GM21717 (cell line): ENCODE measurements at regions not wholly inside any gene's neighbourhood (a gene's known extent, or its start where the extent isn't known, plus 50 kb on each side); places are given as distances from the start of the nearest gene placed in this dataset.
"Not testable (repeated sequence)": the region's sequence is repeated elsewhere in the genome, so short reads cannot be mapped to it uniquely, and the experiment has no call there.

Experiments used
- ATAC-seq: cut with Tn5 transposase; IDR thresholded peaks from one replicate; pipeline ENCODE4 v1.9.1; 2021; ENCODE audit warnings: mild to moderate bottlenecking, moderate library complexity; ENCODE audit not compliant: unreplicated experiment

DNA sequence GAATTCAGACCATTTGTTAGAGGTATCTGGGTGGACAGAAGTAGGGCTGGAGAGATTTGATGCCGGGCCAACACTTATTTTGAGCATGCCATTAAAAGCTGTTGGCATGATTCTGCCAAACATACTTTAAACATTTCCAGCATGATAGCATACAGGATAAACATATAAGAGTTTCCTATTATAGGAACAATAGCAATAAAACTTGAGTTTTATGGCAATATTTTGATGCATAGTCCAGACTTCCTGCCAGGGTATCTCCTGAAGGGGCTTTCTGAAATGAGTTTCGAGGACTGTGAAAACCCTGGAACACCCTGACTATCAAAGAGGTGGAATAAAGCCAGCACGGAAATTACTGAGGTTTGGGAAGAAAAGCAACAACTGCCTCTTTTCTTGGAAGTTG lies 1398.0 kb upstream of the NXPH2 start:
- no peak for ATAC-seq

DNA sequence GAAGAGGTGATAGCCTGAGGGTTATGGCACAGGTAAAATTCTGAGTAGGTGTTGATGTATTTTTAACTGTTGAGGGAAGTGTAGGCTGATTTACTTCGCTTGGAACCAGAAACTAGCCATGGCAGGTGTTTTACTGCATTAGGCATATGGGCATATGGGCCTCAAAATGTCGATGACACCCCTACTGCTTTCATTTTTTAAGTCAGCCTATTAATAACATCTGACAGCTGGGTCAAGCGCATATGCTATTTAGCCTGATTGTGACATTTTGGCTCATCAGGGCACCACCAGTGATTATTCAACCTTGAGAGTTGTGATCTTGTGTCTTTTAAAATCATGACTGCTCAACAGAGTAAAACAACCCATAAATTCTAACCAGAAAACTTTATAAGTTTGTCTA lies 1396.9 kb upstream of the NXPH2 start:
- ATAC-seq = no peak

DNA sequence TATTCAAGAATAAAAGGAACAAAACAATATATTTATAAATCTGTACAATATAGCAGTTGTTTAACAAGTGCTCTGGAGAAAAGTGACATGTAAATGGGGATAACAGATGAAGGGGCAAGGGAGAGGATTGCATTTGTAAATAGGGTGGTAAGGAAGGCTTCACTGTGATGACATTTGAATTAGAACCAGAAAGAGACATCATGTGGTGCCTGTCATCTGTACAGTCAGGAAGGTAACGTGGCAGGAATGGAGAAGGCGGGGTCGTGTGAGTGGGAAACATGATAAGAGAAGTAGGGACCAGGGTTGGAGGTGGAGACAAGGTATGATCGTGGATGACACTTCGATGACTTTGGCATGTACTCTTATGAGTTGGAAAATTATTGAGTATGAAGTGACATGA lies 1393.6 kb upstream of the NXPH2 start:
- no peak for ATAC-seq

DNA sequence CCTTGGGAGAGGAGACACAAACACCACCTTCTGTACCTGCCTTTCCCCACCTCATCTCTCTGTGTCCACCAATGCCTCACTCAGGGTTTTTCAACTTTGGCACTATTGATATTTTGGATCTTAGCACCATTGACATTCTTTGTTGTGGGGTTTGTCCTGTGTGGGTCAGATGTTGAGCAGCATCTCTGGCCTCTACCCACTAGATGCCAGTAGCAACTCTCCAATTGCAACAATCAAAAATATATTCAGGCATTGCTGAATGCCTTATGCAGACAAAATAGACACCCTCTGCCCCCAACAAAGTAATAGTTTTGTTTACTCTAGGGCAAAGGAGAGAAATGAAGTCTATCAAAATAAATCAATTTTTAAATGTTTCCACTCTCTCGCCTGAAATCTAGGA lies 1384.3 kb upstream of the NXPH2 start:
- no peak for ATAC-seq

DNA sequence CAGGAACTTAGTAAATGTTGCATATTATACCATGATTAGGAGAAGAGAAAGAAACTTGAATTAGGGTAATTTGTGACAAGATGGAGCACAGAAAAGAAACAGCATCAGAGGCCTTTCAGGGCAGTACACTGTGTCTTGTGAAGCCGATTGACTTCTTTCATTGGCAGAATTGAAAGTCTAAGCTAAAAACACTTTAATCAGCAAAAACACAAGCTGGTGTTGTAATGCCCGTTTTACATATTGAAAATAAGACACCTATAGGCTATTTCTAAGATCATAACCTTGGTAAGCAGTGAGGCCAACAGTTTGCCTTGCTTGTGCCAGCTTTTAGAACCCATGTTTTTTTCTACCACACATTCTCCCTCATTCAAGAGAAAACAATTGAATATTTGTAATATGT lies 1378.1 kb upstream of the NXPH2 start:
- ATAC-seq = no peak

DNA sequence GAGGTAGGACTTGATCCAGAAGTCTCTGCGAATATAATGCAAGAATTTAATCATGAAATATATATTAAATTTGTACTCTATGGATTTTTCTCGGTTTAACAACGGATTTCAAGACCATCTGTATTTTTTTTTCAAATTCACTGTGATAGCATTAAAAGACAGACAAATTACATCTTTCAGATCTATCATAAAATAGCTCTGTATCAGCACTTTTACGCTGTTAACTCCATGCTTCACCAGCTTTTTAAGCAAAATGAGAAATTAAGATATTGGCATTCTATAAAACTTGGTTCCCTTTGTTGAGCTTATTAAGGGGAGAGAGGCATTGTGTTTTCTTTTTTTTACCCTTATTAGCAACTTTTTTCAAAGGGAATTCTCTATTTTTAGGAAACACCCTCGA lies 1377.6 kb upstream of the NXPH2 start:
- ATAC-seq = no peak

DNA sequence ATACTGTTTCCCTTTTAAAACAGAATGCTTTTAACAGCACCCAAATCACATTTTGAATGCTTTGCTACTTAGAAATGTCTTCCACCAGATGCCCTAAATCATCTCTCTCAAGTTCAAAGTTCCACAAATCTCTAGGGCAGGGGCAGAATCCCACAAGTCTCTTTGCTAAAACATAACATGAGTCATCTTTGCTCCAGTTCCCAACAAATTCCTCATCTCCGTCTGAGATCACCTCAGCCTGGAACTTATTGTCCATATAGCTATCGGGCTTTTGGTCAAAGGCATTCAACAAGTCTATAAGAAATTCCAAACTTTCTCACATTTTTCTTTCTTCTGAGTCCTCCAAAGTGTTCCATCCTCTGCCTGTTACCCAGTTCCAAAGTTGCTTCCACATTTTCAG lies 1374.5 kb upstream of the NXPH2 start:
- ATAC-seq = no peak

DNA sequence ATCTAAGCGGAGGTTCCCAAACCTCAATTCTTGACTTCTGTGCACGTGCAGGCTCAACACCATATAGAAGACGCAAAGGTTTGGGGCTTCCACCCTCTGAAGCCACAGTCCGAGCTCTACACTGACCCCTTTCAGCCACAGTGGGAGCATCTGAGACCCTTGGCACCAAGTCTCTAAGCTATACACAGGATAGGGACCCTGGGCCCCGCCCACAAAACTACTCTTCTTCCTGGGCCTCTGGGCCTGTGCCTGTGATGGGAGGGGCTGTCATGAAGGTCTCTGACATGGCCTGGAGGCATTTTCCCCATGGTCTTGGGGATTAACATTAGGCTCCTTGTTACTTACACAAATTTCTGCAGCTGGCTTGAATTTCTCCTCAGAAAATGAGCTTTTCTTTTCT lies 1374.1 kb upstream of the NXPH2 start:
- ATAC-seq = no peak

DNA sequence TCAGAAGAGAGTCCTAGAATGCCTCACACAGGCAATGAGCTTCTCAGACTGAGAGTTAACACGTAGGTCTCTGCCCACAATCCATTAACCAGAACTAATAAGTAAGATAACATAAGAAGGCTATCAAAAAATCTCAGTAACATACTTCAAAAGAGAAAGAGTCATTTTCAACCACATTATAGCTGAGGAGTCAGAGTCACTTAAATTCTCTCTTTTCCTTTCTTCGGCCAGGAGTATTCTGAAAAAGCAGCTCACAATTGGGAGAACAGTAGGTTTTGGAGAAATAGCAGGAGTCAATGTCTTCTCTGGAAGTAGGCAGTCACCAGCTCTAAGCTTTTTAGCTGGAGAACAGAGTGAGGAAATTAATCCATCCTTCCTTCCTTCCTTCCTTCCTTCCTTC lies 1364.4 kb upstream of the NXPH2 start:
- ATAC-seq = no peak

DNA sequence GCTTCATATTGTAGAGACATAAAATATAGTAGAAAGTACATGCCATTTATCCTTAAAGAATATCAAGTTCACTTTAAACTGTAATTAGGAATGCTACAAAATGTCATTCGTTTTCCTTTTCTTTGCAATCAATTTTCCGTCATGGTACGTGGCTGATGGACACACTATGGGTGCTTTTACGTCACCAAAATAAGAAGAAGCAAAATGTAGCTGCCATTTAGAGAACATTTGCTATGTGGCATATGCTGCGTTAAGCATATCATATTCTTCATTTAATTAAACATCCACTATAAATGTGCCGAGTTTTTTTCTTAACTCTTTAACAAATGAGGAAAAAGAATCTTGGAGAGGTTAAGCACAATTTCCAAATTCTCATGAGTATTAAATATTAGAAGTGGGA lies 1358.5 kb upstream of the NXPH2 start:
- no peak for ATAC-seq

DNA sequence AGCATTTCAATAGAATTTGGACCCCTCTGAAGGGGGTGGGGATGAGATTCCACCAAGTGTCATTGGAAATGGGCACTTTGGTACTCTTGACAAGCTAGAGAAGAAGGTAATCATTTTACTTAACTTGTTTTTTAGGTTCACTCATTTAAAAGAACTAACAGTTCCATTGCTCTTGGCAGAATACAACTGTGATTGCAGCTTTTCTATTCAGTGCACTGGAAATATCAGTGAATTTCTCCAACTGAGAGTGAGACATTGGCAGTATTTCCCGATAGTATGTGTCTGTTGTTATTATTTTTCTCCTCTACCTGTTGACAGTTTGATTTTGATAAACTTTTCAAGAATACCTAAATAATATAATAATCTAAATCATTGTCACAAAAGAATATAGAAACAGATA lies 1356.7 kb upstream of the NXPH2 start:
- ATAC-seq = no peak

DNA sequence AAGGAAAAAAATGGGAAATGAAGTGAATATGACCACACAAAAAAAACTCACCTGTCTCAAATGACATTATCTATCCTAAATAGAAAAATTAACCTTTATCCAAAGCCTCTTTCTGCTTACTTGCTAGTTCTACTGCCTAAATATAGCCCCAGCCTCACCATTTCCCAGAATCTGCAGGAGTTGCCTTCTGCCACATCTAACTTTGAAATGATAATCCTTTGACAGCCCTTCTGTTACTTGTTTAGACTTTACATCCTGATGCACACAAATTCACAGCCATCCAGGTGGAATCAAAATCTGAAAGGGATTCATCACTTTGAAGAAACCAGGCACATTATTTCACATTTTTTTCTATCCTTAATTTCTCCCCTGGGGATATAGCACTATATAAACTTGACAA lies 1356.2 kb upstream of the NXPH2 start:
- no peak for ATAC-seq

DNA sequence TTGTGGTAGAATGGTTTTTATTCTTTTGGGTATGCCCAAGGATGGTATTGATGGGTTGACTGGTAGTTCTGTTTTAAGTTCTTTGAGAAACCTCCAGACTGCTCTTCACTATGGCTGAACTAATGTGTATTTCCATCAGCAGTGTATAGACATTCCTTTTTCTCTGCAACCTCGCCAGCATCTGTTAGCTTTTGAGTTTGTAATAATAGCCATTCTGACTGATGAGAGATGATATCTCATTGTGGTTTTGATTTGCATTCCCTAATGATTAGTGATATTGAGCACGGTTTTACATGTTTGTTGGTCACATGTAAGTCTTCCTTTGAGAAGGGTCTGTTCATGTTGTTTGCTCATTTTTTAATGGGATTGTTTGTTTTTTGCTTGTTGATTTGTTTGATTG lies 1348.7 kb upstream of the NXPH2 start:
- no peak for ATAC-seq

DNA sequence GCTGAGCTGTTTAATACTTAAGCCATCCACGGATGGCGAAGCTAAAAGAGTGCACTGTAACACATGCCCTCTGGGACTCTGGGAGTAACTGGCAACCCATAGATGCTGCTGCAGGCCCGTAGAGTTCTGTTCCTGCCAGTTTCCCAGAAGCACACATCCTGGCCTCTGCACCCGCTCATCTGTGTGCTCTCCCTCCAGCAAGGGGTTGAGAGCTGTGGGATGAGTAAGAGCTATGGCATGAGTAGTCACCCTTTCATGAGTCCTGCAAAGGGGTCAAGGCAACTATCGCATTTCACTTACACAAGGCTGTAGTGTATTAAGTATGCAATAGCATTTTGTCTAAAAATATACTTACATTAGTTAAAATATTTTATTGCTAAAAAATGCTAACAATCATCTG lies 1341.8 kb upstream of the NXPH2 start:
- ATAC-seq = no peak

DNA sequence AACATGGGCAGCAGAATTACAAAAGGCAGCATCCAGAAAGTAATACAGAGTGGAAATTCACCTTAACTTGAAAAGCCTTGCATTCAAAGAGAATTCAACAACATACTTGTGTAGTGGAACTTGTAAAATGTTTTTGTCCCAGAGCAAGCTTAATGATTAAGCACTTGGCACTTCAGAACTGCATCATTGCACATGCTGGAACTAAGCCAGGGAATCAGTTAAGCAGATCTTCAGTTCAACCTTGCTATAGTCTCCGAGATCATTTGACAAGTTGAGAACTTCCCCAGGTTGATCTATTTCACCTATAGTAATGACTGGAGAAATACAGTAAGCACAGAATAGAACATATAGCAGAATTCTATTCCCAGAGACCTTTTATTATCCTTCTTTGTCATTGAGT lies 1337.2 kb upstream of the NXPH2 start:
- no peak for ATAC-seq

DNA sequence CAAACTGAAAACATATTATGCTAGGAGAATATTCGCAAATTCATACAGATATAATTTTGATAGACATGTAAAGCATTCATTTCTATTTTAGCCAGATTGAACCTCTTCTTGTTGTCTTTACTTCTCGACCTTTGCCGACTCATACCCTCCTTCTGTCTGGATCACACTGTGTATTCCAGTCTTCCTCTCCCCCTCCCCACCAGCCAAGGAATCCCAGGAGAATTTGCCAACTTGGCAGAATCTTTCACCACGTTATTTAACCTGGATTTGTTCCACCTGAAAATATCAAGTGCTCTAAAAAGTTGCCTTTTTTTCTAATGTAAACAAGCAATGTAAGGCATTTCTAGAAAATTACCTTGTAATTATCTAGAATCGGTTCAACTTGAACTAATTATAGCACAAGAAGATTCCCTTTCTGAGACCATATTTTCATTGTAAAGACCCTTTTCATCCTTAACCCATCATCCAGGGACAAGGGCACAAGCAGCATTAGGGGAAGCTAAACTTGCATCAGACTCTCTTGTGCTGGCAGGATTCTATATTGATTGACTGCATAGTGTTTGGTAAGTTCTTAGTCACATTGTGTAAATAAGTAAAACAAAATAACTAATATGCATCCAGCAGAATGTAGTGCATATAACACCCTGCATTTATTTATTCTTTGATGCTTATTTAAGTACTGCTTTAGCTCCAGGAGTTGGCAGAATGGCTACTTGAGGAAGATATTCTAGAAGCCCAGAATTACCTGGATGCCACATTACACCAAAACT lies 1328.7 kb upstream of the NXPH2 start:
- no peak for ATAC-seq

DNA sequence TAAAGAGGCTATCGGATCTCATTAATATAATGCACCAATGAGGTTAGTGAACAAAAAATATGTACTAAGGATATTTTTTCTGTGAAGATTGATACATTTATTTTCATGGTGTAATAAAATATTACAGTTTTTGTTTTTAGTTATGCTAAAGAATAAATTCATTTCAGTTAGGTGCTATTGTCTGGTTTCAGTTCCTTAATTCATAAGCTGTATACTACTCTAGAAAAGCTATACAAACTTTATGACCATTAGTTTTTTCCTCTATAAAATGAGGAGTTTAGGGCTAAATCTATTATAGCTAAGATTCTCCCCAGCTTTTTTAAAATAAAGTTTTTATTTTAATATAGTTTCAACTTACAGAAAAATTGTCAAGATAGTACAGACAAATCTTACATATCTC lies 1311.7 kb upstream of the NXPH2 start:
- no peak for ATAC-seq

DNA sequence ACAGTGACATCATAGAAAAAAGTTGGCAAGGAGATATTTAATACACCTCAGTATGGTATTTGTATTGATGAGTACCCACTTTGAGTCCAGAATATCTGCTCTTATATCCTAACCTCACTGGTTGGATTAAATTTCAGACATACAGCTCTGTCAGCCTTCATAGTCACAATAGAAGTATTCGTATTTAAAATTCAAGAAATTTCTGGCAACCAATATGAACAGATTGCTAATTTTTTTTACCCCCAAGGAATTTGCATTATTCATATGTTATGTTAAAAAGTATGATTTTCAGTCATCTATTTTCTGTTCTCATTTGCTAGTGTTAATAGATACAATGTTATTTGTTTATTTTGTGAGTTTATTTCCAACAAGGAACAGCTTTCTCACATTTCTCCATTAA lies 1306.8 kb upstream of the NXPH2 start:
- ATAC-seq = no peak

DNA sequence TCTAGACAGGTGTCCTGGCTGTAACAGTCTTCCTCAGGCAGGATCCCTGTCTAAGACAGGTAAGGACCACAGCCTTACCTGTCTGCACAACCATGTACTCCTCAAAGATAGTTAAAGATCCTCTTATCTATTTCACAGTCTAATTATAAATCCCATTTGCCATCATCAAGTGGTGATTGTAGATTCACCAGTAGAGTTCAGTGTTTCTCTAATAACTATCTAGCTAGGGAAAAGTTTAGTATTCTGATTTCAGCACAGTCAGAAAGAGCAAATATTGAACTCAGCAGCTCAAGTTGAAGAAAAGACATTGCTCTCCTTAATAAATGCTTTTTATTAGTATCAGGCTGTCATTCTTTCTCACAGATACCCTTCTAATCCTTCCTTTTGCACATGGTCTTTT lies 1305.5 kb upstream of the NXPH2 start:
- ATAC-seq = no peak

DNA sequence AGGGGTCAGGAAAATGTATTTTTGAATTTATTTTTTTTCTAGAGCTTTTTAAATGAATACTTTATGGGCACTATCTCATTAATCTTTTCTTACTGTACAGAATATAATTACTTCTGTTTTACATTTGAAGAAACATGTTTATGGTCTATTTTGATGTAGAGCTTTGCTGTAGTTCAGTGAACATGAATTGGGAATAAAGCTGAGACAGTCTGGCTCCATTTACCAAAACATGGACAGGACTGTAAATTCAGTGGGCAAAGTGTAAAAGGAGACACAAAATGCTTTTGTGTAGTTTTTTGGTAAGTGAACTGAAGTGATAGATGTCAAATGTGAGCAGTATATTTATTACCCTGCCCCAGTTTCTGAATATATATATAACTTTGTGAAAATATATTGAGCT lies 1298.8 kb upstream of the NXPH2 start:
- no peak for ATAC-seq

DNA sequence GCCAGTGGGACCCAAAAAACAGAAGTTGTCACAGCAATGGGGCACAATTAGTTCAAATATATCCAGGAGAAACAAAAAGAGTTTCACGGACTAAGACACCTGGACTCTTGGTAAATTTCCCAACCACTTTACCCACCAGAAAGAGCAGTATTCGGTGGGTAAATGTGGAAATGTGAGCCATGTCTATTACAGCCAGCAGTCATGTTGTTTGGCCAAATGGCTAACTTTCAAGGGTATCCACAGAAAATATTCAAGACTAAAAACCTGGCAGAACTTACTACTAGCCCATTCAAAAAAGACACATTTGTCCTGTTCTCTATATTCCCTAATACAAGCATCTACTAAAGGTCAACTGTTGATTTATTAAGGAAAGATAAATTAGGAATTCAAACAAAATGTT lies 1296.0 kb upstream of the NXPH2 start:
- ATAC-seq = no peak

DNA sequence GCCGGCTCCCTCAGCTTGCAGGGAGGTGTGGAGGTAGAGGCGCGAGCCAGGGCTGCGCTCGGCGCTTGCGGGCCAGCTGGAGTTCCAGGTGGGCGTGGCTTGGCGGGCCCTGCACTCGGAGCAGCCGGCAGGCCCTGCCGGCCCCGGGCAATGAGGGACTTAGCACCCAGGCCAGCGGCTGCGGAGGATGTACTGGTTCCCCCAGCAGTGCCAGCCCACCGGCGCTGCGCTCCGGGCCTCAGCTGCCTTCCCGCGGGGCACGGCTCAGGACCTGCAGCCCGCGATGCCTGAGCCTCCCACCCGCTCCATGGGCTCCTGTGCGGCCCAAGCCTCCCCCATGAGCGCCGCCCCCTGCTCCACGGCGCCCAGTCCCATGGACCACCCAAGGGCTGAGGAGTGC lies 1293.6 kb upstream of the NXPH2 start:
- not testable (repeated sequence) for ATAC-seq

DNA sequence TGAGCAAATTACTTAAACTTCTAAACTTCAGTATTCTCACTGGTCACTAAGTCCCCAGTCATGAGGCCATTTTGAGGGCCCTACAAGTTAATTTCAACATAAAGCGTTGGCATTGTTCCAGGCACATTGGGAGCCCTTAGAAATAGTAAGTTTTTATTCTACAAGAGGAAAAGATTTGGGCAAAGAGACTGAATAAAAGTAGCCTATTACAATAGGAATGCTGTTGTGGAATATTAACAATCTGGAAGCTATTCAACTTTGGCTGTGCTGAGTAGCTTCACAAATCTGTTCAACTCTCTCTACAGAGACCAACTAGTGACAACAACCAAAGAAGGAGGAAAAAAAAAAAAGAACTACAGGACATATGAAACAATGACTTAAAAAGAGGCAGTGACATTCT lies 1287.5 kb upstream of the NXPH2 start:
- no peak for ATAC-seq
